ENCODE measurements at regions not wholly inside any gene's neighbourhood (a gene's known extent, or its start where the extent isn't known, plus 50 kb on each side); places are given as distances from the start of the nearest gene placed in this dataset.

- CTCF ChIA-PET, result no interaction called here
- no peak for DNase-seq (ENCODE audit: low read depth, low spot score)
- H3K4me3 ChIP-seq (ENCODE audit: low read depth, low read length), result no peak overlapping the region
- POLR2A ChIA-PET, result no interaction called here
- TF ChIP-seq CTCF (IDR thresholded peaks at IDR 0.05; ENCODE audit: insufficient read depth, low read length, missing control alignments), result no peak
These were observed 487.0 kb downstream of the TRAM1L1 start for GRCh38 chr4:116598155-116598979.

- POLR2A ChIA-PET, result no interaction called here
- H3K4me3 ChIP-seq (ENCODE audit: low read depth, low read length), result no peak overlapping the region
- no peak for TF ChIP-seq CTCF (IDR thresholded peaks at IDR 0.05; ENCODE audit: insufficient read depth, low read length, missing control alignments)
- CTCF ChIA-PET, result no interaction called here
- no peak for DNase-seq (ENCODE audit: low read depth, low spot score)
These were observed 494.7 kb downstream of the TRAM1L1 start for GRCh38 chr4:116590648-116591047.

- ChIA-PET POLR2A (no interaction called here), CTCF (no interaction called here)
- H3K4me3 ChIP-seq (ENCODE audit: low read depth, low read length), result no peak overlapping the region
- DNase-seq (ENCODE audit: low read depth, low spot score), result no peak
- TF ChIP-seq CTCF (IDR thresholded peaks at IDR 0.05; ENCODE audit: insufficient read depth, low read length, missing control alignments), result no peak
These were observed 496.6 kb downstream of the TRAM1L1 start for GRCh38 chr4:116588783-116589182.

- H3K4me3 ChIP-seq (ENCODE audit: low read depth, low read length), result no peak overlapping the region
- TF ChIP-seq CTCF (IDR thresholded peaks at IDR 0.05; ENCODE audit: insufficient read depth, low read length, missing control alignments), result no peak
- CTCF ChIA-PET, result no interaction called here
- POLR2A ChIA-PET, result no interaction called here
- no peak for DNase-seq (ENCODE audit: low read depth, low spot score)
These were observed 500.1 kb downstream of the TRAM1L1 start for GRCh38 chr4:116585246-116585645.

GRCh38 chr4:116577321-116577720, 508.1 kb downstream of the TRAM1L1 start:
- H3K4me3 ChIP-seq (ENCODE audit: low read depth, low read length), result no peak overlapping the region
- POLR2A ChIA-PET, result no interaction called here
- DNase-seq (ENCODE audit: low read depth, low spot score), result no peak
- TF ChIP-seq CTCF (IDR thresholded peaks at IDR 0.05; ENCODE audit: insufficient read depth, low read length, missing control alignments), result no peak
- CTCF ChIA-PET, result no interaction called here

- TF ChIP-seq CTCF (IDR thresholded peaks at IDR 0.05; ENCODE audit: insufficient read depth, low read length, missing control alignments), result no peak
- CTCF ChIA-PET, result no interaction called here
- POLR2A ChIA-PET, result no interaction called here
- DNase-seq (ENCODE audit: low read depth, low spot score), result no peak
- H3K4me3 ChIP-seq (ENCODE audit: low read depth, low read length), result no peak overlapping the region
These were observed 511.8 kb downstream of the TRAM1L1 start for GRCh38 chr4:116573540-116573939.

Measured in AG04449 (cell line).